ENCODE measurements at regions not wholly inside any gene's neighbourhood (a gene's known extent, or its start where the extent isn't known, plus 50 kb on each side); places are given as distances from the start of the nearest gene placed in this dataset.

- TF ChIP-seq CTCF (IDR thresholded peaks at IDR 0.05) (no peak), EP300 (IDR thresholded peaks at IDR 0.05) (no peak)
Observed at GRCh38 chrX:65300104-65300809, 234.3 kb downstream of the LAS1L start.

Data from tibial nerve (tissue), 4 donors.